H1 (cell line): ENCODE measurements at regions not wholly inside any gene's neighbourhood (a gene's known extent, or its start where the extent isn't known, plus 50 kb on each side); places are given as distances from the start of the nearest gene placed in this dataset.

Experiments used
- CHD7 ChIP-seq: fragments of 300-600 bp; sonication (generic); IDR thresholded peaks from 2 replicates; pipeline ENCODE4 v1.7.1; 2012; ENCODE audit warnings: low read length, moderate library complexity, mild to moderate bottlenecking, inconsistent platforms; ENCODE audit not compliant: insufficient replicate concordance
- CTCF ChIP-seq, 3 experiments: IDR thresholded peaks; 1 replicate in 2 of 3; 2 replicates in 1 of 3; pipeline versions ENCODE4 v1.5.1 to v1.6.1; 2011; ENCODE audit warnings: low read length in 3 of 3, mild to moderate bottlenecking in 3 of 3, inconsistent platforms in 2 of 3, low read depth in 1 of 3, moderate library complexity in 1 of 3; ENCODE audit not compliant: insufficient read depth in 1 of 3; ENCODE audit errors: control extremely low read depth in 1 of 3
- HDAC6 ChIP-seq: IDR thresholded peaks from one replicate; pipeline ENCODE4 v1.7.1; 2012; ENCODE audit warnings: low read depth, mild to moderate bottlenecking, inconsistent platforms, low read length, moderate library complexity
- SRF ChIP-seq: IDR thresholded peaks from 2 replicates; pipeline ENCODE4 v1.6.1; 2011; ENCODE audit warnings: mild to moderate bottlenecking, low read depth, low read length, moderate library complexity
- SUZ12 ChIP-seq: fragments of 200-600 bp; sonication (generic); IDR thresholded peaks from 2 replicates; pipeline ENCODE4 v1.6.1; 2012; ENCODE audit warnings: mild to moderate bottlenecking, inconsistent platforms, low read length, moderate library complexity, mixed read lengths
- TCF12 ChIP-seq: IDR thresholded peaks from 2 replicates; pipeline ENCODE4 v1.6.1; 2011; ENCODE audit warnings: low read depth, mild to moderate bottlenecking, low read length

- TF ChIP-seq SUZ12 (no peak), CHD7 (no peak), SRF (no peak), CTCF (IDR thresholded peaks at IDR 0.05; ENCODE audit: control extremely low read depth in 1 of 3, insufficient read depth in 1 of 3, low read depth in 1 of 3, low read length in 3 of 3) (no peak), TCF12 (no peak), HDAC6 (no peak)
- TF ChIP-seq, all 59 proteins: peak for 3
Measured at GRCh38 chr3:106829206-106829605, 548.0 kb upstream of the CCDC54 start (continued).
